ENCODE measurements at regions not wholly inside any gene's neighbourhood (a gene's known extent, or its start where the extent isn't known, plus 50 kb on each side); places are given as distances from the start of the nearest gene placed in this dataset.

DNA sequence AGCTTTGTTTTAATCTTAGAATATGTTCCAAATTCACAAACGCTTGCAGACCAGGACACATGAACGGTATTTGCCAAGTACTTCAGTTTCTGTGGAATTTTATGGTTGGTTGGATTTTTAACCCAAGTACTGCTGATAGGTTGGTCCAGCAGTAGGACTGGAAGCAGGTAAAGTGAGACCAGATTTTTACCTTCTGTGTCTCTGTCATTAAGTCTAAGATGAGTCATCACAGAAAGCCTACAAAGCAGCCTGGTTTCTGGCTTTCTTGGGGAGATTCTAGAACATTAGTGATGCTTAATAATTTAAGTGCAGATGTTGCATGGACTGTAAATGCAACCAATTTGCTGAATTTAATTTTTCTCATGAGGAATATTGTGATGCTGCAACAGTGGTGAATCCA is 100.5 kb downstream of the SCG2 start:
- H3K4me3 Mint-ChIP-seq, result no peak overlapping the region
- no peak overlapping the region for H3K27ac Mint-ChIP-seq
- DNase-seq (no peak), ATAC-seq (no peak)
- H3K27me3 Mint-ChIP-seq, result no peaks in the 10 kb centered on the region
- H3K4me1 Mint-ChIP-seq, result no peaks in the 10 kb centered on the region
- peaks cover 0 to 8% of the 10 kb centered on the region in 2 donors for H3K9me3 Mint-ChIP-seq

- H3K27ac Mint-ChIP-seq, result no peak overlapping the region
- no peak for ATAC-seq
- H3K27me3 Mint-ChIP-seq, result no peaks in the 10 kb centered on the region
- H3K9me3 Mint-ChIP-seq, result peaks cover 0 to 8% of the 10 kb centered on the region in 2 donors
- H3K4me1 Mint-ChIP-seq, result no peaks in the 10 kb centered on the region
- no peak for DNase-seq
- no peak overlapping the region for H3K4me3 Mint-ChIP-seq
Observed at GRCh38 chr2:223503746-223504145, 98.4 kb downstream of the SCG2 start.

DNA sequence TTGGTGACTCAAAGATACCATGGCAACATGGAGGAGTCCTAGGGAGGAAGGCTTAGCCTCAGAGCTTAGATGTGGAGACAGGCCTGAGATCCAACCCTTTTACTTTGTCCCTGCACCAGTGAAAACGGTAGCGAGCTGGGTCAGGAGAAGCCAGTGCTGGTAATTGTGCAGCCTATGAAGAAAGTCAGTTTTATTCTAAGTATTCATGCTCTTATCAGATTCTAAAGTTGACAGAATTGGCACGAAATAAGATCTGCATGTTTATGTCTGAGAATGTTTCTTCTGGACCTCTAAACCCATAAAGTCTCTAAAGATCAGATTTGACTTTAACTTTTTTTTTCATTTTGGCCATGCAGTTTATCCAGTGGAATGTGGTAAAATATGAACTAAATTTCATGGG is 93.8 kb downstream of the SCG2 start:
- DNase-seq, result no peak
- ATAC-seq, result no peak
- Mint-ChIP-seq H3K4me1 (no peaks in the 10 kb centered on the region), H3K27me3 (peaks cover 10% of the 10 kb centered on the region), H3K9me3 (peaks cover 0 to 20% of the 10 kb centered on the region in 2 donors), H3K27ac (no peak overlapping the region), H3K4me3 (no peak overlapping the region)

GRCh38 chr2:223510713-223511112 is 91.4 kb downstream of the SCG2 start:
- no peak overlapping the region for H3K27ac Mint-ChIP-seq
- ATAC-seq, result no peak
- peaks cover 0 to 12% of the 10 kb centered on the region in 2 donors for H3K9me3 Mint-ChIP-seq
- H3K27me3 Mint-ChIP-seq, result peaks cover 18% of the 10 kb centered on the region
- H3K4me3 Mint-ChIP-seq, result no peak overlapping the region
- H3K4me1 Mint-ChIP-seq, result no peaks in the 10 kb centered on the region
- no peak for DNase-seq

- H3K27ac Mint-ChIP-seq, result no peak overlapping the region
- H3K4me1 Mint-ChIP-seq, result no peaks in the 10 kb centered on the region
- DNase-seq, result no peak
- H3K9me3 Mint-ChIP-seq, result peaks cover 0 to 12% of the 10 kb centered on the region in 2 donors
- peaks cover 18% of the 10 kb centered on the region for H3K27me3 Mint-ChIP-seq
- no peak overlapping the region for H3K4me3 Mint-ChIP-seq
- ATAC-seq, result no peak
Observed at GRCh38 chr2:223511168-223511567, 91.0 kb downstream of the SCG2 start.

- H3K27ac Mint-ChIP-seq, result no peak overlapping the region
Observed at GRCh38 chr2:223513771-223514455, 88.2 kb downstream of the SCG2 start.

GRCh38 chr2:223519471-223519870 is 82.7 kb downstream of the SCG2 start:
- H3K9me3 Mint-ChIP-seq, result no peaks in the 10 kb centered on the region
- H3K4me3 Mint-ChIP-seq, result no peak overlapping the region
- DNase-seq (no peak), ATAC-seq (no peak)
- no peaks in the 10 kb centered on the region for H3K4me1 Mint-ChIP-seq
- H3K27me3 Mint-ChIP-seq, result peaks cover 7% of the 10 kb centered on the region
- no peak overlapping the region for H3K27ac Mint-ChIP-seq

More at GRCh38 chr2:223513771-223514455, 88.2 kb downstream of the SCG2 start:
- Mint-ChIP-seq H3K4me1 (no peaks in the 10 kb centered on the region), H3K27me3 (peaks cover 18% of the 10 kb centered on the region), H3K4me3 (no peak overlapping the region), H3K9me3 (peaks cover 0 to 12% of the 10 kb centered on the region in 2 donors)
- ATAC-seq (no peak), DNase-seq (no peak)

DNA sequence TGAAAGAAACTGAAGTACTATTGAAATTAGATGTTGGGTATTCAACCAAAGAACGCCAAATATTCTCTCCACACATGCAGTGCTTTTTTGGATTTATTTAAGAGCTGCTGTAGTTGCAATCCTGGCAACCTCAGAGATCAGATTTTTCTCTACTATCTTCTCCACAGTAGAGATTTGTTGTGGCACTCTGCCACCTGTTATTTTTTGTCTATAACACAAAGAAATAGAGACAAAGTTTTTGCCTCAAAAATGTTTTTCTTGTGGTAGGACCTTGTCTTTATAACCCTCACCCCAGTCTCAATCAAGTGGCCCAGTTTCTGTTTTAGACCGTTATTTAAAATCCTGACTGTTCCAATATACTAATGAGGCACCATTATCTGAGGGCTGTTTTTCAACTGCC is 79.4 kb downstream of the SCG2 start:
- Mint-ChIP-seq H3K9me3 (no peaks in the 10 kb centered on the region), H3K4me3 (no peak overlapping the region), H3K27ac (no peak overlapping the region), H3K4me1 (no peaks in the 10 kb centered on the region), H3K27me3 (no peaks in the 10 kb centered on the region)
- no peak for ATAC-seq
- DNase-seq, result no peak

DNA sequence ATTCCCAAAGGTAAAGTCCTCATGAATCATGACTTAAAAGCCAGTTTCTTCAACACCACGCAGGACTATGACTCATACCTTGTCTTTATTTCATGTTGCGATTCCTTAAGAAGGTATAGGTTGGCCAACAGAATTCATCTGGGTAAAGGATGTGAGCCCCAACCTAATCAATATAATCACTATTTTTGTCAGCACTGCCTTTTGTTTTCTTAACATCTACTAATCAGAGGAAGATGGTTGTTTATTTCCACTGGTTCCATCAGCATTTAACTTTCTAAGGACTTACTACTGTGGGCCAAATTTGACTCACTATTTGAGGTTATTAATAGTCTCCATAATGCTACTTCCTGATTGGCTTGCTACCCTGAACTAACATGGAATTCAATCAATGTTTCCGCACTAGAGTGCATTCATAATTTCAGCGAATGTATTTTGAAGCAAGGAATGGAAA is 78.6 kb downstream of the SCG2 start:
- no peaks in the 10 kb centered on the region for H3K9me3 Mint-ChIP-seq
- H3K4me3 Mint-ChIP-seq, result no peak overlapping the region
- DNase-seq (no peak), ATAC-seq (no peak)
- no peaks in the 10 kb centered on the region for H3K4me1 Mint-ChIP-seq
- H3K27me3 Mint-ChIP-seq, result no peaks in the 10 kb centered on the region
- no peak overlapping the region for H3K27ac Mint-ChIP-seq

- H3K9me3 Mint-ChIP-seq, result no peaks in the 10 kb centered on the region
- H3K27me3 Mint-ChIP-seq, result no peaks in the 10 kb centered on the region
- ATAC-seq, result no peak
- H3K4me3 Mint-ChIP-seq, result no peak overlapping the region
- H3K4me1 Mint-ChIP-seq, result no peaks in the 10 kb centered on the region
- no peak overlapping the region for H3K27ac Mint-ChIP-seq
- DNase-seq, result no peak
Observed at GRCh38 chr2:223524066-223524465, 78.1 kb downstream of the SCG2 start.

- Mint-ChIP-seq H3K27me3 (no peaks in the 10 kb centered on the region), H3K9me3 (no peaks in the 10 kb centered on the region), H3K27ac (no peak overlapping the region), H3K4me3 (no peak overlapping the region), H3K4me1 (no peaks in the 10 kb centered on the region)
- no peak for ATAC-seq
- no peak for DNase-seq
Observed at GRCh38 chr2:223526106-223526505, 76.1 kb downstream of the SCG2 start.

DNA sequence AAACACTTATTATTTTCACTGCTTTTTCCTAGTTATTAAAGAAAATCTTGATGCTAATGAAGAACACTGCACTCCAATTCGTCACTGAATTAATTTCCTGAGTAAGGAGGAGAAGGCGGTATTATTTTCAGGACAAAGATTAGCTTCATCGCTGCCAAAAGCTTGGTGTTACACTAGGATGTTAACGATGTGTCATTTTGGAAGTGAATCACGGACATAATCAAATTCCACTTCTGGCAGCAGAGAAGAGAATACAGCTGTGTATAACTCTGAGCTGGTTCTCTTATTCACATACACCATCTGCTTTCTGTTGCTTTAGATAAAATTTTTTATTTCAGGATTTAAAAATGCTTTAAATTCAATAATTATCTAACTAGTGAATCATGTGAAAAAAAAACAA is 74.1 kb downstream of the SCG2 start:
- no peak overlapping the region for H3K27ac Mint-ChIP-seq
- peaks cover 0 to 6% of the 10 kb centered on the region in 2 donors for H3K9me3 Mint-ChIP-seq
- no peaks in the 10 kb centered on the region for H3K27me3 Mint-ChIP-seq
- no peaks in the 10 kb centered on the region for H3K4me1 Mint-ChIP-seq
- H3K4me3 Mint-ChIP-seq, result no peak overlapping the region
- ATAC-seq (no peak), DNase-seq (no peak)

GRCh38 chr2:223529696-223530095 is 72.5 kb downstream of the SCG2 start:
- Mint-ChIP-seq H3K4me1 (no peaks in the 10 kb centered on the region), H3K27me3 (no peaks in the 10 kb centered on the region), H3K9me3 (peaks cover 0 to 6% of the 10 kb centered on the region in 2 donors), H3K27ac (no peak overlapping the region), H3K4me3 (no peak overlapping the region)
- no peak for ATAC-seq
- no peak for DNase-seq

DNA sequence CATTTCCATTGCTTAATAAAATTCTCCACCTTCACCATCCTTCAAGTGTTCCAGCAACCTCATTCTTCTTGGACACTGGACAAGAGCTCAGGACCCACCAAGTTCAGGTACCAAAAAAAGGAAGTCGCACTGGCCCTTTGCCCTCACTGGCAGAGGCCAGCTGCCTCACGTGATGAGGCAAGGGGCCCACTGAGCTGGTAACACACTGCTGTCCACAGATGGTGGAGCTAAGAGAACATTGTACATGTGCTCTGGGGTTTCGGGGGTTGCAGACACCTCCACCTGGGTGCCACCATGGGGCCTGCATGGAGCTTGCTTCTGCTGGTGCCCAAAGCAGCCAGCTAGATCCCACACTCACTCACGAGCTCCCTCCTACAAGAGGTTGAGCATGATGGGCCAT is 71.3 kb downstream of the SCG2 start:
- no peak overlapping the region for H3K27ac Mint-ChIP-seq
- no peak for DNase-seq
- H3K27me3 Mint-ChIP-seq, result no peaks in the 10 kb centered on the region
- ATAC-seq, result no peak
- H3K4me3 Mint-ChIP-seq, result no peak overlapping the region
- H3K4me1 Mint-ChIP-seq, result no peaks in the 10 kb centered on the region
- peaks cover 0 to 6% of the 10 kb centered on the region in 2 donors for H3K9me3 Mint-ChIP-seq

DNA sequence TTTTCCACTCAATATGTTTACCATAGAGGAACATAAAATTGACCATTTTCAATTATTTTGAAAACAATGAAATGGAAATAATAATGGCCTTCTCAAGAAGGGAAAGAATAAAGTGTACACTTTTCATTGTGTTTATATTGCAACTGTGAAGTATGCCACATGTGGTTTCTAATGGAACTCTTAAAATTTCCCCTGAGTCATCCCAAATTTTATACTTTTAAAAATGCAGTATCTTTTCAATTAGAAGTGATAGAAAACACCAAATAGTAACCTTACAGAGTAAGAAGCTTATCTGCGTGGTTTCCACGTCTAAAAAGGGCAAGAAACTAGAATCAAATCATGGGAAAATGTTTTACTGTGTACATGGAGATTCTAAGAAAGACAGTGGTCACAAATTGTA is 70.0 kb downstream of the SCG2 start:
- no peaks in the 10 kb centered on the region for H3K4me1 Mint-ChIP-seq
- ATAC-seq (no peak), DNase-seq (no peak)
- peaks cover 7 to 11% of the 10 kb centered on the region in 2 donors for H3K9me3 Mint-ChIP-seq
- H3K27me3 Mint-ChIP-seq, result no peaks in the 10 kb centered on the region
- no peak overlapping the region for H3K4me3 Mint-ChIP-seq
- no peak overlapping the region for H3K27ac Mint-ChIP-seq

DNA sequence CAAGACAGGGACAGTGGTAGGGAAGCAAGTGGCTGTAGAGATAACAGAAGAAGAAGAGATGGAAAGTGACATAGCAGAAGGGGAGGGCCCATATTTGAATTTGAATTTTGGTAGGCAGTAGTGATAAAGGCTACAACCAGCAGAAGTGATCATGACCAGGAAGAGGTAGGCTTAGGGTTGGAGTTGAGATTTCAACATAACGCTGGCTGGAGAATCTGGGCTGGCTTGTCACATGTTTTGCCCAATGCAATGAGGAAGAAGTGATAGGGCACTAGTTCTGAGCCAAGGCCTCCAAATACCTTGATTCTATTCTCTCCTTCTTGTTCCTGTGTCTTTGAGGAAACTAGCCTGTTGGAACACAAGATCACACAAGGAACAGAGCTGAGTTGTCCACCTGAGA is 69.4 kb downstream of the SCG2 start:
- ATAC-seq, result no peak
- no peak for DNase-seq
- Mint-ChIP-seq H3K27ac (no peak overlapping the region), H3K27me3 (no peaks in the 10 kb centered on the region), H3K9me3 (peaks cover 7 to 11% of the 10 kb centered on the region in 2 donors), H3K4me3 (no peak overlapping the region), H3K4me1 (no peaks in the 10 kb centered on the region)

- ATAC-seq (no peak), DNase-seq (no peak)
- Mint-ChIP-seq H3K9me3 (peaks cover 7 to 11% of the 10 kb centered on the region in 2 donors), H3K4me3 (no peak overlapping the region), H3K27me3 (no peaks in the 10 kb centered on the region), H3K27ac (no peak overlapping the region), H3K4me1 (no peaks in the 10 kb centered on the region)
Observed at GRCh38 chr2:223536546-223536945, 65.6 kb downstream of the SCG2 start.
